GM21528 (cell line): ENCODE measurements at regions not wholly inside any gene's neighbourhood (a gene's known extent, or its start where the extent isn't known, plus 50 kb on each side); places are given as distances from the start of the nearest gene placed in this dataset.

ENCODE experiments used
- ATAC-seq: cut with Tn5 transposase; IDR thresholded peaks from one replicate; pipeline ENCODE4 v1.9.1; 2021; ENCODE audit warnings: mild to moderate bottlenecking, moderate library complexity; ENCODE audit not compliant: unreplicated experiment, low FRiP score

- ATAC-seq, result no peak
These were observed 66.5 kb upstream of the CLMP start for GRCh38 chr11:123261345-123262106.

GRCh38 chr11:123260511-123261211, 65.6 kb upstream of the CLMP start:
- no peak for ATAC-seq

- ATAC-seq, result no peak
These were observed 63.8 kb upstream of the CLMP start for GRCh38 chr11:123258877-123259276.

GRCh38 chr11:123257370-123257769, 62.3 kb upstream of the CLMP start:
- no peak for ATAC-seq

GRCh38 chr11:123255909-123256308, 60.9 kb upstream of the CLMP start:
- no peak for ATAC-seq

- ATAC-seq, result no peak
These were observed 59.3 kb upstream of the CLMP start for GRCh38 chr11:123254357-123254756.

GRCh38 chr11:123253911-123254310, 58.9 kb upstream of the CLMP start:
- no peak for ATAC-seq

GRCh38 chr11:123253223-123253622, 58.2 kb upstream of the CLMP start:
- no peak for ATAC-seq

- no peak for ATAC-seq
These were observed 56.8 kb upstream of the CLMP start for GRCh38 chr11:123251657-123252344.

- no peak for ATAC-seq
These were observed 56.0 kb upstream of the CLMP start for GRCh38 chr11:123250892-123251656.

- ATAC-seq, result no peak
These were observed 54.3 kb upstream of the CLMP start for GRCh38 chr11:123249354-123249753.

GRCh38 chr11:123247813-123248379, 52.8 kb upstream of the CLMP start:
- ATAC-seq, result no peak

- ATAC-seq, result no peak
These were observed 52.4 kb upstream of the CLMP start for GRCh38 chr11:123247496-123247799.

- peak; percentile 83 for ATAC-seq
These were observed 51.9 kb upstream of the CLMP start for GRCh38 chr11:123246749-123247495.

- no peak for ATAC-seq
These were observed 50.5 kb upstream of the CLMP start for GRCh38 chr11:123245567-123245966.
